GM06990 (cell line): ENCODE measurements at regions not wholly inside any gene's neighbourhood (a gene's known extent, or its start where the extent isn't known, plus 50 kb on each side); places are given as distances from the start of the nearest gene placed in this dataset.
"Not testable (repeated sequence)": the region's sequence is repeated elsewhere in the genome, so short reads cannot be mapped to it uniquely, and the experiment has no call there.

Source experiments
- DNase-seq: peaks from one replicate; pipeline ENCODE4 v3.0.0-alpha.2; 2011; ENCODE audit not compliant: insufficient read length; ENCODE audit errors: extremely low read depth
- H3K27me3 ChIP-seq: replicated peaks from 2 replicates; pipeline ENCODE4 v1.6.0; 2011; ENCODE audit warnings: low read length; ENCODE audit not compliant: control insufficient read depth, insufficient read depth
- H3K36me3 ChIP-seq: 2 replicates; pipeline ENCODE4 v1.5.1; 2011; ENCODE audit warnings: low read length; ENCODE audit not compliant: control insufficient read depth, insufficient read depth
- H3K4me3 ChIP-seq: replicated peaks from 2 replicates; pipeline ENCODE4 v1.5.1; 2011; ENCODE audit warnings: low read depth, mild to moderate bottlenecking, control low read depth, low read length
- CTCF ChIP-seq: IDR thresholded peaks from 2 replicates; pipeline ENCODE4 v1.5.1; 2011; ENCODE audit warnings: low read length, control low read depth, mild to moderate bottlenecking, inconsistent platforms; ENCODE audit not compliant: insufficient read depth, poor library complexity, severe bottlenecking

GRCh38 chr2:180775711-180776110 is 204.7 kb upstream of the UBE2E3 start:
- TF ChIP-seq CTCF: no peak
- Histone ChIP-seq H3K36me3 (no peaks in the 10 kb centered on the region), H3K27me3 (no peaks in the 10 kb centered on the region), H3K4me3 (no peak overlapping the region)
- no peak for DNase-seq

GRCh38 chr2:180765316-180765715 is 215.1 kb upstream of the UBE2E3 start:
- not testable (repeated sequence) for H3K27me3 ChIP-seq, H3K36me3 ChIP-seq, DNase-seq, H3K4me3 ChIP-seq

GRCh38 chr2:180763263-180763989 is 217.0 kb upstream of the UBE2E3 start:
- no peak for DNase-seq
- no peak for TF ChIP-seq CTCF
- no peaks in the 10 kb centered on the region for H3K36me3 ChIP-seq
- H3K27me3 ChIP-seq: no peaks in the 10 kb centered on the region
- H3K4me3 ChIP-seq: no peak overlapping the region

GRCh38 chr2:180761224-180761623 is 219.2 kb upstream of the UBE2E3 start:
- TF ChIP-seq CTCF: no peak
- no peak overlapping the region for H3K4me3 ChIP-seq
- H3K36me3 ChIP-seq: no peaks in the 10 kb centered on the region

GRCh38 chr2:180759631-180760030 is 220.8 kb upstream of the UBE2E3 start:
- TF ChIP-seq CTCF: no peak
- no peak overlapping the region for H3K4me3 ChIP-seq
- DNase-seq: no peak
- H3K36me3 ChIP-seq: no peaks in the 10 kb centered on the region
- no peaks in the 10 kb centered on the region for H3K27me3 ChIP-seq

More at GRCh38 chr2:180761224-180761623, 219.2 kb upstream of the UBE2E3 start:
- no peak for DNase-seq
- H3K27me3 ChIP-seq: no peaks in the 10 kb centered on the region

GRCh38 chr2:180753809-180754761 is 226.3 kb upstream of the UBE2E3 start:
- H3K36me3 ChIP-seq: no peaks in the 10 kb centered on the region
- DNase-seq: no peak
- H3K4me3 ChIP-seq: no peak overlapping the region
- no peak for TF ChIP-seq CTCF
- H3K27me3 ChIP-seq: no peaks in the 10 kb centered on the region; the same call in 1 of the 2 replicates
